NT2/D1 (cell line): ENCODE measurements at regions not wholly inside any gene's neighbourhood (a gene's known extent, or its start where the extent isn't known, plus 50 kb on each side); places are given as distances from the start of the nearest gene placed in this dataset.

Experiments
- DNase-seq: peaks from one replicate; pipeline ENCODE4 v3.0.0-alpha.2; 2011; ENCODE audit warnings: low read depth, low spot score
- H3K27me3 ChIP-seq: 2 replicates; pipeline ENCODE4 v1.6.0; 2011; ENCODE audit warnings: mild to moderate bottlenecking; ENCODE audit not compliant: insufficient read length, insufficient read depth
- H3K36me3 ChIP-seq: 2 replicates; pipeline ENCODE4 v1.6.1; 2011; ENCODE audit warnings: mild to moderate bottlenecking, low read length, mixed read lengths; ENCODE audit not compliant: insufficient read depth, insufficient read length
- H3K4me1 ChIP-seq: 2 replicates; pipeline ENCODE4 v1.5.1; 2011; ENCODE audit not compliant: insufficient read depth, insufficient read length
- H3K4me3 ChIP-seq: 2 replicates; pipeline ENCODE4 v1.5.1; 2011; ENCODE audit warnings: low read depth; ENCODE audit not compliant: insufficient read length
- H3K9ac ChIP-seq: 2 replicates; pipeline ENCODE4 v1.6.0; 2011; ENCODE audit warnings: low read depth; ENCODE audit not compliant: insufficient read length
- H3K9me3 ChIP-seq: 2 replicates; pipeline ENCODE4 v1.5.1; 2011; ENCODE audit warnings: mild to moderate bottlenecking, low read length; ENCODE audit not compliant: insufficient read depth
- SUZ12 ChIP-seq: IDR thresholded peaks from 2 replicates; pipeline ENCODE4 v1.6.1; 2011; ENCODE audit not compliant: insufficient read length, insufficient read depth; ENCODE audit errors: extremely low read depth
- YY1 ChIP-seq: IDR thresholded peaks from 2 replicates; pipeline ENCODE4 v1.6.1; 2011; ENCODE audit not compliant: insufficient read length, insufficient read depth
- ZNF274 ChIP-seq: IDR thresholded peaks from 2 replicates; pipeline ENCODE4 v1.6.1; 2011; ENCODE audit warnings: mild to moderate bottlenecking, low read depth, low read length

DNA sequence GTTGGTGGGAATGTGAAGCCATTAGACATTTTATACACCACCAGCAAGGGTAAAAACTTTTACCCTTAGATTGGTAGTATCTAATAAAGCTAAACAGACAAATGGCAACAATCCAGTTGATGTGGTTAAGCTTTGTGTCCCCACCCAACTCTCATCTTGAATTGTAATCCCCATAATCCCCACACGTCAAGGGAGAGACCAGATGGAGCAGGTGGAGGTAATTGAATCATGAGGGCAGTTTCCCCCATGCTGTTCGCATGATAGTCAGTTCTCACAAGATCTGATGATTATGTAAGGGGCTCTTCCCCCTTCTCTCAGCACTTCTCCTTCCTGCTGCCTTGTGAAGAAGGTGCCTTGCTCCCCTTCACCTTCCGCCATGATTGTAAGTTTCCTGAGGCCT, 602.3 kb downstream of the NUF2 start:
- DNase-seq, result no peak
- H3K9ac ChIP-seq, result no peak overlapping the region
- no peaks in the 10 kb centered on the region for H3K36me3 ChIP-seq
- H3K27me3 ChIP-seq, result no peaks in the 10 kb centered on the region
- no peak for TF ChIP-seq ZNF274
- TF ChIP-seq SUZ12, result no peak
- TF ChIP-seq YY1, result no peak
- H3K9me3 ChIP-seq, result no peaks in the 10 kb centered on the region
- no peaks in the 10 kb centered on the region for H3K4me1 ChIP-seq
- no peak overlapping the region for H3K4me3 ChIP-seq

DNA sequence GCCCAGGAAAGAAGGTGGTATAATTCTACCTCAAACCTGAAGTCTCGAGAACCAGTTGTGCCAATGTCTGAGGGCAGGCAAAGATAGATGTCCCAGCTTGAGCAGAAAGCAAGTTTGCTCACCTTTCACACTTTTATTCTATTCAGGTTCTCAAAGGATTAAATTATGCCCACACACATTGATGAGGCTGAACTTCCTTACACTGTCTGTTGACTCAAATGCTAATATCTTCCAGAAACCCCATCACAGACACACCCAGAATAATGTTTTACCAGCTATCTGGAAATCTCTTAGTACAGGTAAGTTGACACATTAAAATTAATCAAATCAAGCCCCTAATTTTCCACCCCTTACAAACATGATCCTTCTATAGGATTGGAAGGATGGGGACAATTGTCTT, 605.7 kb downstream of the NUF2 start:
- H3K4me1 ChIP-seq, result no peaks in the 10 kb centered on the region
- no peak for DNase-seq
- H3K36me3 ChIP-seq, result no peaks in the 10 kb centered on the region
- no peak overlapping the region for H3K9ac ChIP-seq
- TF ChIP-seq SUZ12, result no peak
- TF ChIP-seq YY1, result no peak
- TF ChIP-seq ZNF274, result no peak
- H3K27me3 ChIP-seq, result no peaks in the 10 kb centered on the region
- no peak overlapping the region for H3K4me3 ChIP-seq
- no peaks in the 10 kb centered on the region for H3K9me3 ChIP-seq

DNA sequence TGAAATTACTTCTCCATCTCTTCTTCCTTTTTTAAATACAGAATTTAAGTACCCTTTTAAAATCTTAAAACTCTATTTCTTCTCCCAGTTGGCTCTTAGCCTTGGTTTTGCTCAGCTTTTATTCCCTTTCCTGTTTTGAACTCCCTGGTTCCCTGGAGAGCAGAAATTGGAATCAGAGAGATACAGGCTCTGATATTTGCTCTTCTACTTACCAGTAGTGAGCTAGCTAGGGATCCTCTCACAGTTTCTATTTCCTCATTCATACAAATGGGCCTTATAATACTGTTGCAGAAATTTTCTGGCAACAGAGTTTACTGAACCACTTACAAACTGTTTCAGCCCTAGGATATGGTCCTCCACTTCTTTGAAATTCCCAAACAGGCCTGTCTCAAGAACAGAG, 606.3 kb downstream of the NUF2 start:
- H3K4me3 ChIP-seq, result no peak overlapping the region
- TF ChIP-seq SUZ12 (no peak), ZNF274 (no peak), YY1 (no peak)
- no peak for DNase-seq
- H3K9me3 ChIP-seq, result no peaks in the 10 kb centered on the region
- H3K36me3 ChIP-seq, result no peaks in the 10 kb centered on the region
- H3K4me1 ChIP-seq, result no peaks in the 10 kb centered on the region
- no peak overlapping the region for H3K9ac ChIP-seq
- no peaks in the 10 kb centered on the region for H3K27me3 ChIP-seq

DNA sequence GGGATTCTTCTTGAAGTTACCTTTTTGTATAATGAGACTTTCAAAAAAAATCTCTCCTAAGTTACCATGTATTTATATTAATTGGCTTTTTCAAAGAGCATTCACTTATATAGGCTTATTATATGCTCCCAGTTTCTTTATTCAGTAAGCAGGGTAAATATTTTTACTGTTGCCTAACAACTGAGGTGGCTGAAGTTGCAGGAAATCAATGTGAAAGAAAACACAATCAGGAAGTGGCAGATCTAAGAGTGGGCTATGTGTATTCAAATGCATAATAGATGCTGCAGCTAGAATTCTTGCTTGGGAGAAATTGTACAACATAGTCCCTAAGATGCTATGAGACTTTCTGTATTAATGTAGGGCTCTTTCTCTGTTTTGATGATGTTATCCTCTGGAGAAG, 606.9 kb downstream of the NUF2 start:
- peak; percentile 36 for DNase-seq
- no peaks in the 10 kb centered on the region for H3K27me3 ChIP-seq
- no peaks in the 10 kb centered on the region for H3K36me3 ChIP-seq
- H3K9me3 ChIP-seq, result no peaks in the 10 kb centered on the region
- no peak overlapping the region for H3K9ac ChIP-seq
- no peak overlapping the region for H3K4me3 ChIP-seq
- TF ChIP-seq SUZ12, result no peak
- no peak for TF ChIP-seq YY1
- TF ChIP-seq ZNF274, result no peak
- no peaks in the 10 kb centered on the region for H3K4me1 ChIP-seq

GRCh38 chr1:163932901-163933300, 611.1 kb downstream of the NUF2 start:
- no peaks in the 10 kb centered on the region for H3K27me3 ChIP-seq
- H3K9me3 ChIP-seq, result no peaks in the 10 kb centered on the region
- TF ChIP-seq YY1 (no peak), SUZ12 (no peak), ZNF274 (no peak)

GRCh38 chr1:163933437-163933836, 611.7 kb downstream of the NUF2 start:
- H3K4me3 ChIP-seq, result no peak overlapping the region
- H3K9me3 ChIP-seq, result no peaks in the 10 kb centered on the region

More at GRCh38 chr1:163932901-163933300, 611.1 kb downstream of the NUF2 start:
- DNase-seq, result no peak
- no peaks in the 10 kb centered on the region for H3K4me1 ChIP-seq
- no peak overlapping the region for H3K4me3 ChIP-seq
- H3K9ac ChIP-seq, result no peak overlapping the region
- H3K36me3 ChIP-seq, result no peaks in the 10 kb centered on the region

GRCh38 chr1:163935738-163936374, 614.1 kb downstream of the NUF2 start:
- Histone ChIP-seq H3K4me1 (no peaks in the 10 kb centered on the region), H3K36me3 (no peaks in the 10 kb centered on the region), H3K4me3 (no peak overlapping the region), H3K9me3 (no peaks in the 10 kb centered on the region), H3K9ac (no peak overlapping the region), H3K27me3 (no peaks in the 10 kb centered on the region)
- DNase-seq, result no peak
- TF ChIP-seq ZNF274, result no peak
- no peak for TF ChIP-seq SUZ12
- no peak for TF ChIP-seq YY1

More at GRCh38 chr1:163933437-163933836, 611.7 kb downstream of the NUF2 start:
- Histone ChIP-seq H3K4me1 (no peaks in the 10 kb centered on the region), H3K9ac (no peak overlapping the region), H3K36me3 (no peaks in the 10 kb centered on the region), H3K27me3 (no peaks in the 10 kb centered on the region)
- DNase-seq, result no peak
- TF ChIP-seq ZNF274 (no peak), SUZ12 (no peak), YY1 (no peak)

GRCh38 chr1:163959622-163960021, 599.4 kb upstream of the PBX1 start:
- TF ChIP-seq SUZ12 (no peak), ZNF274 (no peak), YY1 (no peak)
- Histone ChIP-seq H3K9me3 (no peaks in the 10 kb centered on the region), H3K4me1 (no peaks in the 10 kb centered on the region), H3K9ac (no peak overlapping the region), H3K4me3 (no peak overlapping the region), H3K36me3 (no peaks in the 10 kb centered on the region), H3K27me3 (no peaks in the 10 kb centered on the region)
- no peak for DNase-seq
